ENCODE measurements at regions not wholly inside any gene's neighbourhood (a gene's known extent, or its start where the extent isn't known, plus 50 kb on each side); places are given as distances from the start of the nearest gene placed in this dataset.

GRCh38 chr2:104658144-104658835 lies 195.6 kb upstream of the POU3F3 start (continued):
- no peak for TF ChIP-seq ZFX (IDR thresholded peaks at IDR 0.05)

- no peaks in the 10 kb centered on the region for H3K27me3 ChIP-seq (ENCODE audit: insufficient read depth, low read length)
- no peak overlapping the region for H3K9ac ChIP-seq (ENCODE audit: low read length)
- POLR2A ChIA-PET, result no interaction called here
- no peaks in the 10 kb centered on the region for H3K9me2 ChIP-seq (ENCODE audit: insufficient read depth)
- no peaks in the 10 kb centered on the region for H3K79me2 ChIP-seq (ENCODE audit: insufficient read depth, low read length)
- RAD21 ChIA-PET (ENCODE audit: low non-redundant PET in 1 of 2, low total read pairs in 2 of 2, uncharacterized antibody in 2 of 2, unreplicated experiment in 2 of 2), result no interaction called here
- no peaks in the 10 kb centered on the region for H3K36me3 ChIP-seq (ENCODE audit: control insufficient read depth in 1 of 2, insufficient read depth in 2 of 2, low read length in 2 of 2)
- no peak overlapping the region for H2AFZ ChIP-seq (ENCODE audit: low read depth, low read length, poor library complexity, severe bottlenecking)
- H3K4me1 ChIP-seq (ENCODE audit: control insufficient read depth in 1 of 2, insufficient read depth in 2 of 2, low read length in 2 of 2), result no peaks in the 10 kb centered on the region
- TF ChIP-seq MAX (IDR thresholded peaks at IDR 0.05), result no peak
- TF ChIP-seq POLR2AphosphoS5 (IDR thresholded peaks at IDR 0.05; ENCODE audit: low read depth, low read length), result no peak
- TF ChIP-seq ZNF274 (IDR thresholded peaks at IDR 0.05; ENCODE audit: low read depth, low read length), result no peak
- no peak for TF ChIP-seq SRF (IDR thresholded peaks at IDR 0.05; ENCODE audit: low read depth)
- H3K4me2 ChIP-seq (ENCODE audit: low read length), result no peak overlapping the region
- DNase-seq (ENCODE audit: low read depth, low spot score), result no peak
- no peaks in the 10 kb centered on the region for H4K20me1 ChIP-seq (ENCODE audit: insufficient read depth)
- BruUV-seq (replicated peaks), result no TSS peak
- H3K27ac ChIP-seq (ENCODE audit: low read depth, low read length), result no peak overlapping the region
- intact Hi-C loops (cut with micrococcal nuclease), result no loop called here
- no peaks in the 10 kb centered on the region for H3K9me3 ChIP-seq (ENCODE audit: control insufficient read depth in 1 of 2, insufficient read depth in 1 of 2, low read depth in 1 of 2, low read length in 2 of 2)
- ATAC-seq, result no peak
- no peak overlapping the region for H3K4me3 ChIP-seq (replicated peaks in 1 of 2; ENCODE audit: low read depth in 1 of 2, low read length in 2 of 2)
- CTCF ChIA-PET, result no interaction called here
Measured at GRCh38 chr2:104658904-104659591, 194.9 kb upstream of the POU3F3 start.

- ChIA-PET RAD21 (ENCODE audit: low non-redundant PET in 1 of 2, low total read pairs in 2 of 2, uncharacterized antibody in 2 of 2, unreplicated experiment in 2 of 2) (no interaction called here), CTCF (no interaction called here), POLR2A (no interaction called here)
- H3K9me3 ChIP-seq (ENCODE audit: control insufficient read depth in 1 of 2, insufficient read depth in 1 of 2, low read depth in 1 of 2, low read length in 2 of 2), result no peaks in the 10 kb centered on the region
- no peak overlapping the region for H3K9ac ChIP-seq (ENCODE audit: low read length)
- H3K27ac ChIP-seq (ENCODE audit: low read depth, low read length), result no peak overlapping the region
- no peak overlapping the region for H3K4me3 ChIP-seq (replicated peaks in 1 of 2; ENCODE audit: low read depth in 1 of 2, low read length in 2 of 2)
- TF ChIP-seq SP1 (IDR thresholded peaks at IDR 0.05; ENCODE audit: low read depth), result no peak
- no peak for TF ChIP-seq TCF7L2 (IDR thresholded peaks at IDR 0.05; ENCODE audit: borderline replicate concordance, extremely low read depth, insufficient read depth, insufficient read length)
- TF ChIP-seq ELF1 (IDR thresholded peaks at IDR 0.05; ENCODE audit: borderline replicate concordance, low read depth), result no peak
- ATAC-seq (no peak), DNase-seq (ENCODE audit: low read depth, low spot score) (no peak)
- H3K79me2 ChIP-seq (ENCODE audit: insufficient read depth, low read length), result no peaks in the 10 kb centered on the region
- H4K20me1 ChIP-seq (ENCODE audit: insufficient read depth), result no peaks in the 10 kb centered on the region
- no peak overlapping the region for H2AFZ ChIP-seq (ENCODE audit: low read depth, low read length, poor library complexity, severe bottlenecking)
- no peak overlapping the region for H3K4me2 ChIP-seq (ENCODE audit: low read length)
- no peaks in the 10 kb centered on the region for H3K27me3 ChIP-seq (ENCODE audit: insufficient read depth, low read length)
- no peaks in the 10 kb centered on the region for H3K36me3 ChIP-seq (ENCODE audit: control insufficient read depth in 1 of 2, insufficient read depth in 2 of 2, low read length in 2 of 2)
- H3K9me2 ChIP-seq (ENCODE audit: insufficient read depth), result no peaks in the 10 kb centered on the region
- intact Hi-C loops (cut with micrococcal nuclease), result no loop called here
- H3K4me1 ChIP-seq (ENCODE audit: control insufficient read depth in 1 of 2, insufficient read depth in 2 of 2, low read length in 2 of 2), result no peaks in the 10 kb centered on the region
- no TSS peak for BruUV-seq (replicated peaks)
Measured at GRCh38 chr2:104660991-104661390, 192.9 kb upstream of the POU3F3 start.
